OCI-LY7 (cell line): ENCODE measurements at regions not wholly inside any gene's neighbourhood (a gene's known extent, or its start where the extent isn't known, plus 50 kb on each side); places are given as distances from the start of the nearest gene placed in this dataset.

ENCODE experiments used
- CTCF ChIP-seq: fragments of 200-600 bp; sonication (generic); conservative IDR thresholded peaks from 2 replicates; pipeline ENCODE4 v1.5.1; 2014; ENCODE audit warnings: mild to moderate bottlenecking, antibody characterized with exemption, low read length, moderate library complexity, mixed read lengths
- EZH2phosphoT487 ChIP-seq: fragments of 200-600 bp; sonication (generic); IDR thresholded peaks from 2 replicates; pipeline ENCODE4 v1.6.1; 2018; ENCODE audit warnings: low read depth, borderline replicate concordance, mild to moderate bottlenecking, mixed run types, antibody characterized with exemption, low read length, moderate library complexity, mixed read lengths

GRCh38 chr11:12617632-12618031 is 56.6 kb upstream of the TEAD1 start:
- TF ChIP-seq CTCF (no peak), EZH2phosphoT487 (no peak)
